NCI-H1436 (cell line): ENCODE measurements at regions not wholly inside any gene's neighbourhood (a gene's known extent, or its start where the extent isn't known, plus 50 kb on each side); places are given as distances from the start of the nearest gene placed in this dataset.

Experiments used
- DNase-seq: peaks from one replicate; lab custom pipeline; 2025; lab: John Stamatoyannopoulos, UW

DNA sequence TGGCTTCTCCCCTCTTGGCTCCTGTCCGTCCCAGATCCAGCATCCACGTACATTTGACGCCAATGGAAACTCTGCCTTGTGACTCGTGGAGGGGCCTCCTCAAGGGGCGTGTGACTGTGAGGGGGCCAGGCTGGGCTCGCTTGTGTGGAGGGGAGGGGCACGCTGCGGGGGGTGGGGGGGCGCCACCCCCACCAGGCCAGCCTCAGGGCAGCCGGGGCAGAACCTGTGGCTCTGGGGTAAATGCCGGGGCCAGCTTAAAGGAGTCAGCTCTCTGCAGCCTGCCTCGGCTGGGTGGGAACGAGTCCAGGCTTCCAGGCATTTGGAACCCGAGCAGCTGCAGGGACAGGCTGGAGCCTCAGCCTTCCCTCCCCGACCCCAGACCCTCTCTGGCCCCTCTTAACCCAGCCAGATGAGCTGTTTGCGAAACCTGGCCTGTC is 94.1 kb downstream of the SIK1 start:
- DNase-seq: no peak

DNA sequence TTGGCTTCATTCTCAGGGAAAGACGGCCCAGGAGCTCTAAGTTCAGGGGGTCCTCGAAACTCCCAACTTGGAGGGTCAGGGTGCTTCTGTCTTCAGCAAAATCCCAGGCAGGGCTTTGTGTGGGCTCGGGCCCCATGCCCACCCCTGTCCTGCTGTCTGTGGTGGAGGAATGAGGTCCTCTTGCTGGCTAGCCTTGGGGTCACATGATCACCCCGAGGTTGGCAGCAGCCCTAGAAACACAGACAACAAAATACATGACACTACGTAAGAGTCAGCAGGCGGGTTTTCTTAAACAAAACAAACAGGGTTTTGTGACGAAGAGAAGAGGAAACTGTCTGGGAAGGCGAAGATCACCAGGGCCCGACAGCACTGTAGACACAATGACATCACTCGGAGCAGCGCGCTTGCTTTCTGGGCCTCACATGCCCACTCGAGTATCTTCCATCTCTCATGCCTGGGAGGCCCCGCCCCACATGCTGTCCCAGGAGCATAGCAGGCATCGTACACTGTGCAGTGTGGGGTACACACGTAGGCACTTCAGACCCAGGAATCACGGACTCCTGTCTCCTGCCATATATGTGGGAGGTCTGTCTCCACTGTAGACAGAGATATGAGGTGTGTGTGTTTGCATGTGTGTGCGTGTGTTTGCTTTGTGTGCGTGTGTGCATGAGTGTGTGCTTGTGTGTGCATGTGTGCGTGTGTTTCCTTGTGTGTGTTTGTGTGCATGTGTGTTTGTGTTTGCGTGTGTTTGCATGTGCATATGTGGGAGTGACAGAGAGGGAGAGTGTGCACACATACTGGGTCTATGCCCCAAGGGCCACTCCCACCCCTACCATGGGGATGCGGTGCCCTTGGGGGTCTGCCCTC is 94.7 kb downstream of the SIK1 start:
- no peak for DNase-seq

DNA sequence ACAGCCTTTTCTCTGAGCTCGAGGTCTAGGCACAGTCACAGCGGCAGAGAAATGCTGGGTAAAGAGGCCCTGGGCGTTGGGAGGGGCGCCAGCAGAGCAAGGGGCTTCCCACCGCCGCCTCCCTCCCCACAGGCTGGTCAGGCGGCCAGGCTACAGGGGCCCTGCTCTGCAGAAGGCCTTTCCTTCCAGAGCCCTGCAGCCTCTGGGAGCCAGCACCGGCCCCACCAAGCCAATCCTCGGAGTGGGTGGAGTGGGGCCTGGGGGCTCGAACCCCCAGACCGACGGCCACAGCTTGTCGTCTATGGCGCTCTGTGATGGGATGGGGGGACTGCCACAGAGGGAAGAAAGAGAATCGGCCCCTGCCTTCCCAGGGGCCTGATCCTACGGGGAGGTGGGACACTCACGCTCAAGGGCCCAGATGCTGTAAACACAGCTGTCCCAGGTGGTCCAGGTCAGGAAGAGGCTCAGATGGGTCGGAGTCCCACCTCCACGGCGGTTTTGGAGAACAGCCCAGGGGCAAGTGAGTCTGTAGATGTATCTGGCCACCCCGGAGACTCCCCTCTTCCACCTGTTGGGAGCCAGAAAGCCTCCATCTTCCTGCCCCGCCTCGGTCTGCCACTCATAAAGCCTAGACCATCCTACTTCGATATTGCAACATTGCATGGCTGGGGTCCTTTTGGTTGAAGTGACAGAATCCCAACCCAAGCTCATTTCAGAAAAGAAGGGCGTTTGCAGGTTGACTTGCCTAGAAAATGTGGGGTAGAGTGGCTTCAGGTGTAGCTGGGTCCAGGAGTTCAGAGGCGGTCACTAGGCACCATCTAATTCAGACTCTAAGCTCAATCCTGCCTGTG is 95.6 kb downstream of the SIK1 start:
- no peak for DNase-seq

DNA sequence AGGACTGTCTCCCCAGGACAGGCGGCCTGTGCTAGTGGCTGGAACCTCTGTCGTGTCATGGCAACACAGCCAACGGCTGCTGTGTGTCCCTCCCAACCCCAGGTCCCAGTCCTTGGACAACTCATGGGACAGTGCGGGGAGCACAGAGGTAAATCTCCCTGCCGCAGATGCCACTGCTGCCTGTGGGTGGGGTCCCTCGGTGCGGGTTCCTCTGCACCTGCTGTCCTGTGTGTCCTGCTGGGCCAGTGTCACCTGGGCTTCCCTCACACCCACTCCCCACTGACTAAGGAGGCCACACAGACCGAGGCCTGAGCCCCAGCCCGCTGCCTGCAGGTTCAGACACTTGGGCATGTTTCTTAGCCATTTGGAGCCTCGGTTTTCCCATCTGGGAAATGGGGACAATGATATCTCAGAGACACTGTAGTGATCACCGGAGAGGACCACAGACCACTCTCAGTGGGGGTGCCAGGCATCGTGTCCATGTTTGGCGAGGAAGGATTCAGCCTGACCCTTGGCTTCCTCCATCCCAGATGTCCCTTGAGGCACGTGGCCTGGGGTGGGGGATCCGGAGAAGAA is 96.5 kb downstream of the SIK1 start:
- DNase-seq: no peak

DNA sequence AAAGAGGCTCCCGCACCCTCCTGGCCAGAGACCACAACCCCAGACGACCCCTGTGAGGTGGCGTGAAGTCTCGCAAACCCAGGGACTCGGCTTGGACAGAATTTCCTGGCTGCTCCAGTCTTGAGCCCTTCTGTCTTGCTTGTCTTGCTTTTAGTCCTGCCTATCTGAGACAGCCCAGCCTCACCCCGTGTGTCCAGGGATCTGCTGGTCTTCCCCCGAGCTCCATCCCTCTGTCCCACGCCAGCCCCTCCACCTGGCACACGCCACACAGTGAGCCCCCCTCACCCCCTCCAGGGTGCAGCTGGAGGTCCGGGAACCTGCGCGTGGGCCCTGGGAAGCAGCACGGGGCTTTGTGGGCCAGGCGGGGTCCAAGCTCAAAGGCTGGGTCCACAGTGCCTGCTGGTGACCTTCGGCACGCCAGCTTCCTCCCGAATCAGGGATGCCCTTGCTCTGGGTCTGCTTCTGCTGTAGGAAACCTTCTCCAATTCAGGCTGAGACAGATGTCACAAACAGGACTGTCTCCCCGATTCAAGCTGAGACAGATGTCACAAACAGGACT is 97.1 kb downstream of the SIK1 start:
- no peak for DNase-seq

DNA sequence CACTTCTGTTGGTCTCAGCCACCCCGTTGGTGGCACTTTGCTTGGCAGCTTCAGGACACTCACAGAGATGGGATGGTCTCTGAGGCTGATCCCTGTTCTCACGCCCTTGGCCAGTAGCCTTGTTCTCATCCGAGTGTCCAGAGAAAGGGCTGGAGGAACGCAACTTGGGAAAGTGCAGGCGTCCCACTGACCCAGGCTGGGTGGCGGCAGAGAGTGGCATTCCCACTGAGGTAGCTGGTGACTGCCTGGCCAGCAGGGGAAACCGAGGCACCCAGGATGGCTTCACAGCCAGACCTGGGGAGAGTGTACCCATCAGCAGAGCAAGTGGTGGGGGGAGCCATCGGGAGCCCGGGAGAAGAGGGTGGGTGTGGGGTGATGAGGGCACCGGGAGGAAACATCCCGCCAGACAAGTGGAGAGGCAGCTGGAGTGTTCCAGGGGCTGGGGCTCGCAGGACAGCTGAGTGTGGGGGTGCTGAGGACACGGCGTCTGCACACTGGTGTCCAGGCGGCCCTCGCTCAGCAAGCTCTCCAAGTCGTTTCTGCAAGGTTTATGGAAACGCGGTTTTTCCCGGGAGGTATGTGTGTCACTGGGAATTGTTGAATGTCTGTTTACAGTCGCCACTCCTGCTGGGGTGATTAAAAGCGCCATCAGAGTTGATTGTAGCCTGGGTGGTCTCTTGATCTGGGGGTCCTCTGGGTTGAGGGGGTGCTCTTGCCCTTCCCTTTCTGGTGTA is 97.8 kb downstream of the SIK1 start:
- DNase-seq: no peak

DNA sequence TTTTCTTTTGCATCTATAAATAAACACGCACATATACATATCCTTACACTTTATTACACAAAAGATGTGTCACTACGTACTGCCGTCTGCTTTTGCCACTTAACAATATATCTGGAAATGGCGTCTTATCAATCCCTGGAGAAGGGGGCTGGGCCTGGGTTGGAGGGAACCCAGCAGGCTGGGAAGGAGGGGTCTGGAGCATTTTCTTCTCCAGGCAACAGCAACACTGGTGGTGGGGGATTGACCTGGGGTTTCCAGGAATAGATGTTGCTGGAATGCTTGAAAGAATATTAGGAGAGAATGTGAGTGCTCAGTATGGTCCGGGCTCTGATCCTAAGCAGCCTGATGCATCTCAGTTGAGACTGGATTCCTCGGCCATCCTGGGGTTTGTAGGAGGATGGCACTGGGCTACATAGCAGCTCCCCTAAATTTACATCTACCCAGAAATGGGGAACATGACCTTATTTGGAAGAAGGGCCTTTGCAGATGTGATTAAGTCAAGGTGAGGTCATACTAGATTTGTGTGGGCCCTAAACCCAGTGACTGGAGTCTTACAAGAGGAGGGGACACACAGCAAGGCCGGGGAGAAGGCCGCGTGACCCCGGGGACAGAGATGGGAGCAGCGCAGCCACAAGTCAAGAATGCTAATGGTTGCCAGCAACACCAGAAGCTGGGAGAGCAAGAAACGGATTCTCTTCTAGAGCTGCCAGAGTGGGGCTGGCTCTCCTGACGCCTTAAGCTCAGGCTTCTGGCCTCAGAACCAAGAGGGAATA is 98.6 kb downstream of the SIK1 start:
- DNase-seq: no peak

DNA sequence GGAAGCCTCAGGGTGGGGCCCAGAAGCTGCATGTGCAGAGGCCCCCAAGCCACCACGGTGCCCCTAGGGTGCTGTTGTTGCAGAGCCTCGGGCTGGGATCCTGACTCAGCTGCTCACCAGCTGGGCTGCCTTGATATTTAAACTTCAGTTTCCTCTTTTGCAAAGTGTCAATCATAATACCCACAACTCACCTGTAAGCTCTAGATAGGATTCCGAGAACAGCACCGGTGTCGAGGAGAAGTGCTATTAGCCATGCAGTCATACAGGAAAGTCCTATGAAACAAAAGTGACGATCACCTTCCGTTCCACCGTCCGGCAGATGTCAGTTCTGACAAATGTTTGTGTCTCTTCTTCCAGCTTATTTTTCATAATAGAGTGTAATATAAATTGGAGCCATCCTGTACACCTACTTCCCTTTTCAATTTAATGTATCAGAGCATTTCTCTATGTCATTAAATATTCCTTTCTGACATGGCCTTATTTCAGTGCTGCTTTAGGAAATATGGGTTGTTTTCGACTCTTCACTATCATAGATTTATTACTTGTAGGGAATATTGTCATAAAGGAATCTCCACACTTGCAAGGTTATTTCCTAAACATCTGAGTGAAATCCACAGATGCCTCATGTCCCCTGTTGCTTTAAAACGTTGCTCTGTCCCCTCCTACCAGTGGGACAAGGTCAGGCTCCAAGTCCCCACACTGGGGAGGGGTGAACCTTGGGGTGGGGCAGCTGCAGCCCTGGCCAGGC is 100.8 kb downstream of the SIK1 start:
- no peak for DNase-seq

DNA sequence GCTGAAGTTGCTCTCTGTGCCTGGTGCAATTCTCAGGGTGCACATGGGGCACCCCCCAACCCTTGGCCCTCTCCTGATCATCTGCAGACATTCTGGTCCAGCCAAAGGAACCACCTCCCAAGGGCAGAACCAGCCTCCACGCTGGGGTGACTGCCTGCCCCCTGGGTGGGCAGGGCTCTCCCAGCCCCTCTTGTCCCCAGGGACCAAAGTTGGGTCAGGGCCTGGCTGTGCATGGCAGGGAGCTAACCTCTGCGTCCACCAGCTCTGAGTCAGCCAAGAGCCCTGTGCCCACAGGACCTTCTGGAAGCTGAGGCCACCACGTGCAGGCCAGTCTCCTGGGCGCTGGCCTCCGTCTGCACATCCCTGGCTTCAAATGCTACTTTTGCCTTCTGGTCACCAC is 101.9 kb downstream of the SIK1 start:
- no peak for DNase-seq

DNA sequence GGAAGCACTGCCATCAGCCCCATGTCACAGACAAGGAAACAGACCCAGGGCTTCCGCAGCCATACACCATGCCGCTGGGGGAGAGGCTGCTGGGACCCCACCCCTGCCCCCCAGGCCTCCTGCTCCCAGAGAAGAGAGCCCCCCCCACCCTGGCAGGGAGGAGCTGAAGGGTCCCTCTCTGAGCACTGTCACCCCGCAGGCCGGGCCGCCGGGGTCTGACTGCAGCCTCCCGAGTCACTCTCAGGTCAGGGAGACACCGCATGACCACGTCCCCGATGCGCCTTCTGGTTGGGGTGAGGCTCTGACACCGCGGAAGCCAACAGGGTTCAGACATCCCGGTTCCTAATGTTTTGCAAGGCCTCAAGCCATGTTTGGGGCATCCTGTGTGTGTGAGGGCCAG is 102.3 kb downstream of the SIK1 start:
- no peak for DNase-seq

DNA sequence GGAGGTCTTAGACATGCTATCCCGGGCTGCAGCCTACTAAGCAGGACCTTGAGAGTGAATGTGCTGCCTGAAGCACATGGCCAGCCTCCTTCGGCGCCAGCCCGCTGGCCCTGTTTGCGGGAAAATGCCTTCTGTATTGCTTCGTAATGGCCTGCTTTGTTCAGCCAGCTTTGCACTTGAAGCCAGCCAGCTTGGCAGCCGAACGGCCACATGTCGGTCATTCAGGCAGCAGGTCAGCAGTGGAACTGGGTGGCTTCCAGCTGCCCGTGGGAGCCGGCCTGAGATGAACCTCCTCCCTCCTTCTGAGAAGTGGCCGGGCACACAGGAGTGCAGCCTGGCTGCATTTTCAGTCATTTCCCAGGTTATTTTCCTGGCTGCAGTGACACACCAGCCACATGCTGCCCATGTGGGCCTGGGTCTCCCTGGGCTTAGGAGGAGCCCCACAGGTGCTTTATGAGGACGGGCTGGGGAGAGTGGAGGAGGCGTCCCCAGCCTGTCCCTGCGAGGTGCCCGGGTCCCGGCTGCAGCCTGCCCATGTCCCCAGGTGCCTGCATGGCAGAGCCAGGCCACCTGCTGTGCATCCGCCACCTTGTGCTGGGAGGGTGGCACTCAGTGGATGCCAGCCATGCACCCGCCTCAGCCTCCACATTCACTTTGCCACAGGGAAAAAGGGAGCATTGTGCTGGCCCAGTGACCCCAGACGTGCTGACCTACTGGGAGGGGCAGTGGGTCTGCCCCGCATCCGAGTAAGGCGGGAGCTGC is 103.5 kb downstream of the SIK1 start:
- no peak for DNase-seq

DNA sequence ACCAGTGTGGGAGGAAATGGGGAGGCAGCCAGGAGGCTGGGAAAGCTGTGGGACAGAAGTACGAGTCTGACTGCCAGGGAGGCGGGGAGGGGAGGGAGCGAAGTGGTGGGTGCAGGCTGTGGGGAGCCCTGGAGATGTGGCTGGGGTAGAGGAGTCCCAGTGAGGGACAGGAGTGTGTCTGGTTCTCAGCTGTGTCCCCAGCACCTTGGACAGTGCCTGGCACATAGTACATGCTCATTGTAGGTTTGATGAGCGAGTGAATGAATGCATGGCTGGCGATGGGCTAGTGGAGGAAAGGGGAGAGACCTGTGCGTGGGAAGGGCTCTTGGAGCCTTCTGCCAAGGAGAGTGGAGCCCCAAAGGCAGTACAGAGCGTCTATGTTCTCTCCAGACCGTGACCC is 104.1 kb downstream of the SIK1 start:
- DNase-seq: no peak

DNA sequence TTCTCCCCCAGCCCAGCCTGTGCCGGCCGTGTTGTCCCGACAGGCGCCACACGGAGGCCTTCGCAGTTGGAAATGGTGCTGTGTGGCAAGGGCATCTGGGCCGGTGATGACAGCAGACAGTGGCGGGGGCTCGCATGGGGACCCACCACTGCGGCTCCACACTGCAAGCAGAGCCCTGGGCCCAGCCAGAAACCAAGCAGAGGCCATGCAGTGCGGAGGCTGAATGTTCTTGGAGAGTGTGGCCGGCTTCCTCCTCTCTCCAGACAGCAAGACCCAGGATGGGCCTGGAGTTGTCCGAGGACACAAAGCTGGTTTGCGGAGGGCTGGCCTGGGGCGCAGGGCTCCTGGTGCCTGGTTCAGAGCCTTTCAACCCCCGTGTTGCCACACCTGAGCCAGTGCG is 104.6 kb downstream of the SIK1 start:
- DNase-seq: no peak

DNA sequence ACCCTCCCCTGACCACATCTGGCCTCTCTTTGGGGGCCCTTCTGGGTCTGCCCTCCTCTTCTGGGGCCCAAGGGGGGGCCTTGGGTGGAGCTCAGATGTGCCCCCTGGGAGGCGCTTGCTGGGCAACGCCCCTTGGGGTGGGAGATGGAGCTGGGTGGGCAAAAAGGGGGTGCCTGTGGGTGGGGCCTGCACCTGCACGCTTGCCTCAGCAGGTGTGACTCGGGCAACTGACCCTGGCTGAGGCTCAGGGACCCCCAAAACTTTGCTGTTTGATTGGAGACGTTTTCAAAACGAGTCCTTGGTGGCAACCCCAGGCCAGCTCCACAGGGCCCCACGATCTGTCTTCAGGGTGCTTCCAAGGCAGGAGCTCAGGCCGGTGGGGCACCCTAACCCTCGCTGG is 105.3 kb downstream of the SIK1 start:
- DNase-seq: no peak

DNA sequence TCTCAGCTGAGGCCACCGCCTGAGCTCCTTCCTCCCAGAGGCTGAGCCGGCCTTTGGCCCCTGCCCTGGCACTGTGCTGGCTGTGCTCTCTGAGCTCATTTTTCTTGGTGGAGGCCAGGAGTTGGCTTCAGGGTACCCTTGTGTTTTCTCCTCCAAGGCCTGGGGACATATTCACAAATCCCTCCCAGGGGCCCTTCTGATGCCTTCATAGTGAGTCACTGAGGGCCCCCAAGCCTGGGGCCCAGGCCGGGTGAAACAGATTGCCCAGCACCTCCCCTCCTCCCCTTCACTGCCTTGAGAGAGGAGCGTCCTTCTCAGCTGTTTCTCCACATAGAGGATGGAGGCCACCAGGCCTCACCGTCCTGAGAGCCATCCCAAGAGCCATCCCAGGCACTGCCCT is 105.8 kb downstream of the SIK1 start:
- no peak for DNase-seq

DNA sequence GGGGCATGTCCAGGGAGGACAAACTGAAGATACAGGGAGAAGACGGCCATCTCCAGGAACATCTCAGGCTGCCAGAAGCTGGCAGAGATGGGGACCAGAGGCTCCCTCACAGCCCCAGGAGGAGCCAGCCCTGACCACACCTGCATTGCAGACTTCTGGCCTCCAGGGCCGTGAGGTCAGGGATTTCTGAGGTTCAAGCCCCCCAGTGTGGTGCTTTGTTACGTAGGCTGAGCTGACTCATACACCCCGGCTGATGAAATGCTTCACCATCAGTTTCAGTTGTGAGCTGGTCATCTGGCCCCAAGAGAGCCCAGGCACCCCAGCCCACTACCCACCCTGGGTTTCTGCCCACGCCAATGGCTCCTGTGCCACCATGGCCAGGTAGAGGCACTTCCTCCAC is 106.4 kb downstream of the SIK1 start:
- no peak for DNase-seq

DNA sequence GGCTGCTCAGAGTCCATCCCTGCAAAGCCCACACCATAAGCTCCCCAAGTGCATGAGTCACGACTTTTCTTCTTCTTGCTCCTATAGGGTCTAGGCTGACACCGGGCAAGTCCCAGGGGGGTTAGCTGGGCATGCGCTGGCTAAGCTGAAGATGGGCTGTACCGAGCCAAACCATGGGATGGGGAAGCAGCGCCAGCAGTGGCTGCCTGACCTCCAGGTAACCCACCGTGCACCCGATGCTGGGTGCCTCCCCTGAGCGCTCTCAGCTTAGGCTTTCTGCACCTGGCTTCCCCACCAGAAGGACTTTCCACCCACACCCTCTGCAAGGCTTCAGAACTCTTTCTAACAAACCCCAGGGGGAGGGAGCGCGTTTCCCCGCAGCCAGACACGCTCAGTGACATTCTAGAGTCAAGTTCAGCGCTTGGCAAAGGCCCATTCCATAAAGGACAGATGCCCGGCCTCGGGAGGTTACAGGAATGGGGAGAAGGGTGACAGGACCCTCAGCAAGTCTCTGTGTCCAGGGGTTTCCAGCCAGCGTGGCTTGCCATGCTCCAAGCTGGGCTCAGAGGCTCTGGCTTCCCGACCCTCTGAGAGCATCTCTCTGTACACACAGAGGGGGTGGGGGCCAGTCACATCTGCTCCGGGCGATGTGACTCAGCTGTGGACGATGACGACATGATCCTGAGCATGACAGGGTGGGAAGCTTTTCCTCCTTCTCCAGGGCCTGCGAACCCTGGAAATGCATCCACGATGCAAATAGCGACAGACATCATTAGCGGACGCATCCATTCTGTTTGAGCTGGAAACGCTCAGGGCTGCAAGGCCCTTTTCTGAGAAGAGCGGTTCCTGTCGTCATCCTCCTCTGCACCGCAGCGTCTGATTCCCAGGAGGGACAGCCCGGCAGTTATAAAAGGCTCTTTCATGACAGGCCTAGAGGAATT is 107.8 kb downstream of the SIK1 start:
- DNase-seq: peak; percentile 78

DNA sequence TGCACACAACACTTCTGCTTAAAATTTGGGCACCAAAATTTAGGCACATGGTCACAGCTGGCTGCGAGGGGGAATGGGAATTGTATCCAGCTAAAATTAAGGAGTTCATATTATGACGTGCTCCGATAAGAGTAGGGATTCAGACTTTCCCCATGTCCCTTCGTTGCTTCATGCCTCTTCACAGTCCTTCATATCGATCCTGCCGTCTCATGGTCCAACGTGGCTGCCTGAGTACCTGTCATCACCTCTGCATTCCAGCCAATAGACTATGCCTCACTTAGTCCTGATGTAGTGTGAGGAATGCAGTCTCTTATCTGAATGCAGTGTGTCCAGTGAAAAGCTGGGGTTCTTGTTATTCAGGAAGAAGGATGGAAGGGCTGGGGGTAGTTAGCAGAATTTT is 108.6 kb downstream of the SIK1 start:
- no peak for DNase-seq
